GM23338 (cell line): ENCODE measurements at regions not wholly inside any gene's neighbourhood (a gene's known extent, or its start where the extent isn't known, plus 50 kb on each side); places are given as distances from the start of the nearest gene placed in this dataset.

Source experiments
- ATAC-seq: fragments of 200-7000 bp; cut with Tn5 transposase; 3 replicates; pipeline ENCODE4 v1.9.1; 2020
- DNase-seq: peaks from one replicate; pipeline ENCODE4 v3.0.0-alpha.2; 2015; ENCODE audit warnings: low spot score
- H2AFZ ChIP-seq: fragments of 200-600 bp; sonication (generic); 2 replicates; pipeline ENCODE4 v1.8.0; 2016; ENCODE audit warnings: antibody characterized with exemption, mild to moderate bottlenecking, moderate library complexity
- H3F3A ChIP-seq: fragments of 200-600 bp; sonication (generic); replicated peaks from 2 replicates; pipeline ENCODE4 v1.8.0; 2017; ENCODE audit warnings: antibody characterized with exemption, mixed run types, low read depth
- H3K27ac ChIP-seq: fragments of 200-600 bp; sonication (generic); 2 replicates; pipeline ENCODE4 v1.6.1; 2016; ENCODE audit warnings: low read depth
- H3K27me3 ChIP-seq: fragments of 200-600 bp; sonication (generic); 2 replicates; pipeline ENCODE4 v1.8.0; 2016; ENCODE audit warnings: mild to moderate bottlenecking, mixed run types, moderate library complexity; ENCODE audit not compliant: insufficient read depth
- H3K36me3 ChIP-seq: fragments of 200-600 bp; sonication (generic); 2 replicates; pipeline ENCODE4 v1.8.0; 2016; ENCODE audit warnings: mild to moderate bottlenecking; ENCODE audit not compliant: insufficient read depth
- H3K4me1 ChIP-seq: fragments of 200-600 bp; sonication (generic); 2 replicates; pipeline ENCODE4 v1.8.0; 2016; ENCODE audit warnings: mild to moderate bottlenecking, moderate library complexity; ENCODE audit not compliant: insufficient read depth
- H3K4me2 ChIP-seq: fragments of 200-600 bp; sonication (generic); 2 replicates; pipeline ENCODE4 v1.7.1; 2017; ENCODE audit warnings: mixed run types
- H3K4me3 ChIP-seq: fragments of 200-600 bp; sonication (generic); 2 replicates; pipeline ENCODE4 v1.6.1; 2016; ENCODE audit warnings: mixed run types
- H3K79me2 ChIP-seq: fragments of 200-600 bp; sonication (generic); replicated peaks from 2 replicates; pipeline ENCODE4 v1.8.0; 2017; ENCODE audit warnings: mild to moderate bottlenecking; ENCODE audit not compliant: insufficient read depth
- H3K9me2 ChIP-seq: fragments of 200-600 bp; sonication (generic); 2 replicates; pipeline ENCODE4 v1.8.0; 2017; ENCODE audit not compliant: insufficient read depth
- H4K20me1 ChIP-seq: fragments of 200-600 bp; sonication (generic); replicated peaks from 2 replicates; pipeline ENCODE4 v1.8.0; 2017; ENCODE audit warnings: mild to moderate bottlenecking; ENCODE audit not compliant: insufficient read depth
- H3K27ac Mint-ChIP-seq: 2 replicates; pipeline ENCODE4 v1.8.0; 2020; ENCODE audit warnings: inconsistent platforms, mild to moderate bottlenecking, moderate library complexity, mixed read lengths
- H3K27me3 Mint-ChIP-seq: 3 replicates; pipeline ENCODE4 v1.8.0; 2022; ENCODE audit warnings: low read depth, mild to moderate bottlenecking, moderate library complexity, mixed read lengths, inconsistent platforms; ENCODE audit not compliant: insufficient read depth, poor library complexity
- H3K36me3 Mint-ChIP-seq: 3 replicates; pipeline ENCODE4 v1.8.0; 2021; ENCODE audit warnings: low read depth, mild to moderate bottlenecking, inconsistent platforms, moderate library complexity, mixed read lengths
- H3K4me1 Mint-ChIP-seq: 3 replicates; pipeline ENCODE4 v1.8.0; 2020; ENCODE audit warnings: mild to moderate bottlenecking, inconsistent platforms, mixed read lengths
- H3K4me3 Mint-ChIP-seq: 3 replicates; pipeline ENCODE4 v1.8.0; 2021; ENCODE audit warnings: moderate library complexity, mild to moderate bottlenecking, inconsistent platforms, mixed read lengths
- H3K9me3 Mint-ChIP-seq: 3 replicates; pipeline ENCODE4 v1.8.0; 2020; ENCODE audit warnings: moderate library complexity, mild to moderate bottlenecking, inconsistent platforms, mixed read lengths
- CREB1 ChIP-seq: fragments of 250-450 bp; sonication (Bioruptor Pico); IDR thresholded peaks from 2 replicates; pipeline ENCODE4 v1.5.0; 2020; ENCODE audit warnings: low read depth, mild to moderate bottlenecking, moderate library complexity
- CTCF ChIP-seq, 2 experiments: fragments of 200-600 bp in 1 of 2; sonication (generic) in 1 of 2; conservative IDR thresholded peaks; 2 replicates each; pipeline versions ENCODE4 v1.5.1 to v1.6.1; 2016 to 2017; ENCODE audit warnings: antibody characterized with exemption in 2 of 2, low read depth in 2 of 2, mild to moderate bottlenecking in 2 of 2, moderate library complexity in 1 of 2
- ETS1 ChIP-seq: IDR thresholded peaks from 2 replicates; pipeline ENCODE4 v1.6.1; 2016; ENCODE audit warnings: antibody characterized with exemption
- EZH2 ChIP-seq: fragments of 200-600 bp; sonication (generic); IDR thresholded peaks from one replicate; pipeline ENCODE4 v1.8.0; 2017; ENCODE audit warnings: antibody characterized with exemption, mild to moderate bottlenecking, low read depth; ENCODE audit not compliant: unreplicated experiment
- EZH2phosphoT487 ChIP-seq: fragments of 200-600 bp; sonication (generic); IDR thresholded peaks from one replicate; pipeline ENCODE4 v1.8.1; 2018; ENCODE audit warnings: antibody characterized with exemption; ENCODE audit not compliant: unreplicated experiment
- JUNB ChIP-seq: IDR thresholded peaks from one replicate; pipeline ENCODE4 v1.6.1; 2016; ENCODE audit warnings: antibody characterized with exemption; ENCODE audit not compliant: unreplicated experiment
- NANOG ChIP-seq: IDR thresholded peaks from 2 replicates; pipeline ENCODE4 v1.6.1; 2016; ENCODE audit warnings: antibody characterized with exemption, borderline replicate concordance
- POLR2AphosphoS5 ChIP-seq: IDR thresholded peaks from 2 replicates; pipeline ENCODE4 v1.6.1; 2016; ENCODE audit warnings: antibody characterized with exemption, low read depth
- STAT1 ChIP-seq: IDR thresholded peaks from one replicate; pipeline ENCODE4 v1.6.1; 2016; ENCODE audit warnings: antibody characterized with exemption; ENCODE audit not compliant: unreplicated experiment
- ZNF114 ChIP-seq: fragments of 250-450 bp; sonication (Bioruptor Pico); IDR thresholded peaks from 2 replicates; pipeline ENCODE4 v1.5.0; 2020; ENCODE audit warnings: mild to moderate bottlenecking, moderate library complexity
- ZNF331 ChIP-seq: fragments of 250-450 bp; sonication (Bioruptor Pico); IDR thresholded peaks from 2 replicates; pipeline ENCODE4 v1.5.0; 2020; ENCODE audit warnings: low read depth, mild to moderate bottlenecking, moderate library complexity
- ZNF462 ChIP-seq: fragments of 250-450 bp; sonication (Bioruptor Pico); IDR thresholded peaks from 2 replicates; pipeline ENCODE4 v1.5.0; 2020; ENCODE audit warnings: mild to moderate bottlenecking, moderate library complexity

GRCh38 chr4:176957353-176958118 is 164.8 kb upstream of the VEGFC start (continued):
- no peak for TF ChIP-seq ETS1
- no peak for TF ChIP-seq JUNB
- no peak for TF ChIP-seq EZH2phosphoT487
- TF ChIP-seq CTCF (conservative IDR thresholded peaks at IDR 0.05; ENCODE audit: low read depth in 2 of 2): no peak
- no peak for TF ChIP-seq CREB1 (CRISPR knock-in tag)
- TF ChIP-seq ZNF331 (CRISPR knock-in tag): no peak

GRCh38 chr4:176959980-176960379 is 167.3 kb upstream of the VEGFC start:
- Histone ChIP-seq H3K9me2 (no peaks in the 10 kb centered on the region), H3K4me2 (no peak overlapping the region), H3K27me3 (no peaks in the 10 kb centered on the region), H3K27ac (no peak overlapping the region), H4K20me1 (no peaks in the 10 kb centered on the region), H2AFZ (no peak overlapping the region), H3K4me1 (no peaks in the 10 kb centered on the region), H3K36me3 (no peaks in the 10 kb centered on the region; the same call in 1 of the 2 replicates), H3F3A (no peaks in the 10 kb centered on the region), H3K4me3 (no peak overlapping the region), H3K79me2 (no peaks in the 10 kb centered on the region)
- Mint-ChIP-seq H3K9me3 (peaks cover 14% of the 10 kb centered on the region), H3K4me1 (no peaks in the 10 kb centered on the region; the same call in 2 of the 3 replicates), H3K4me3 (no peak overlapping the region), H3K27me3 (peaks cover 4% of the 10 kb centered on the region), H3K27ac (no peak overlapping the region), H3K36me3 (peaks cover 7% of the 10 kb centered on the region)
- no peak for DNase-seq
- ATAC-seq: no peak
- TF ChIP-seq EZH2: no peak
- no peak for TF ChIP-seq POLR2AphosphoS5
- TF ChIP-seq STAT1: no peak
- no peak for TF ChIP-seq ZNF331 (CRISPR knock-in tag)
- TF ChIP-seq ZNF462: no peak
- TF ChIP-seq NANOG: no peak
- TF ChIP-seq EZH2phosphoT487: no peak
- no peak for TF ChIP-seq CREB1 (CRISPR knock-in tag)
- no peak for TF ChIP-seq CTCF (conservative IDR thresholded peaks at IDR 0.05; ENCODE audit: low read depth in 2 of 2)
- TF ChIP-seq ZNF114 (CRISPR knock-in tag): no peak
- no peak for TF ChIP-seq JUNB
